Heart left ventricle (tissue), 13 donors: ENCODE measurements at regions not wholly inside any gene's neighbourhood (a gene's known extent, or its start where the extent isn't known, plus 50 kb on each side); places are given as distances from the start of the nearest gene placed in this dataset.

ENCODE experiments used
- CTCF ChIP-seq, 12 donors: fragments of 200-600 bp; sonication (generic) in 4 of 12; IDR thresholded peaks; one replicate each; pipeline versions ENCODE4 v1.5.0 to v1.8.0; 2018 to 2022; ENCODE audit warnings: antibody characterized with exemption in 12 of 12, mild to moderate bottlenecking in 5 of 12
- POLR2A ChIP-seq, 2 donors: fragments of 450-650 bp; IDR thresholded peaks; one replicate each; pipeline ENCODE4 v1.6.1; 2017; ENCODE audit warnings: antibody characterized with exemption in 2 of 2, mild to moderate bottlenecking in 2 of 2, moderate library complexity in 2 of 2
- donor health status: ischemic (EF 13 %, LVEDD 7.1; RV severe dilation, severe dysfunction).
- donor health status: DM: no; HTN: yes; CAD: no.
- donor health status: DM: no; HTN: no; CAD: no.
- donor health status: ischemic (EF 25% LVEDD 6.9; RV normal size, moderate dysfunction).
- donor health status: ischemic (EF 25% LVEDD 5.7; RV mildly dilated, moderate dysfunction).
- donor health status: ischemic (EF 35%, LVEDD 5.7; RV mildly dilated, moderate dysfunction).
- donor health status: nonischemic (EF 11% LVEDD 7.7; RV severe dilation, severe dysfunction).
- donor health status: DM: yes; HTN: yes; CAD: no.
- donor health status: PGD.
- donor health status: ischemic (EF 29% LVEDD 5.4; RV normal size, mild dysfunction).
- donor health status: nonischemic (EF 23%, LVEDD 6.1; RV moderate dilation, normal function).

DNA sequence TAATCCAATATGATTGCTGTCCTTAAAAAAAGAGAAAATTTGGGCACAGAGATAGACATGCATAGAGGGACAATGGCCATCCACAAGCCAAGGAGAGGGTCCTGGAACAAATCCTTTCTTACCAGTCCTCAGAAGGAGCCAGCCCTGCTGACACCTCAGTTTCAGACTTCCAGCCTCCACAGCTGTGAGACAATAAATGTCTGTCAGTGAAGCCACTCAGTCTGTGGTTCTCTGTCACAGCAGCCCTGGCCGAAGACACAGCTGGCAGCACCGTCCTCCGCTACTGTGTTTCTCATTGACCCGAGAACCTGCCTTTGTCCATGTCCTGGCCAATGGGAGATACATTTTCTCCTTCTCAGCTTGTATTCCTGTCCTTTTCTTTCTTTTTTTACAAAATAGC, 207.9 kb downstream of the TM9SF2 start:
- TF ChIP-seq CTCF (IDR thresholded peaks at IDR 0.05) (no peak), POLR2A (IDR thresholded peaks at IDR 0.05) (no peak)
